HG03159 (cell line): ENCODE measurements at regions not wholly inside any gene's neighbourhood (a gene's known extent, or its start where the extent isn't known, plus 50 kb on each side); places are given as distances from the start of the nearest gene placed in this dataset.

ENCODE experiments used
- ATAC-seq: cut with Tn5 transposase; IDR thresholded peaks from one replicate; pipeline ENCODE4 v1.9.1; 2021; ENCODE audit warnings: mild to moderate bottlenecking, moderate library complexity; ENCODE audit not compliant: unreplicated experiment

DNA sequence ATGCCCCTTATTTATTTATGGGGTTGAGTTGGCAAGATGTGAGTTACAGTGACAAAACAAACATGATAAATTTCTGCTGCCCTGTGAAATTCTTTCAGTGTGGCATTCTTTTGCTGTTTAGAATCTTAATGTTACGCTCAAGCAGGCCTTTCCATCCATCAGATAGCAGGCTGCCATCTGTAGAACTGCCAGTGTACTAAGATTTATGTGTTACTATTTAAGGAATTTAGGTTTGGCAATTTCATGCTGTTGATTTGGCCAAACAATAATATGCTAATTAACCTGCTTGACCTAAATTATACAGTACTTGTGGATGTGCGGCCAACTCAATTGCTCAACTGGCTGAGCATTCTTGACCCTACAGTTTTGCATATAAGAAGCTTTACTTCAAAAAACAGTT lies 477.7 kb upstream of the TPK1 start:
- ATAC-seq, result no peak

DNA sequence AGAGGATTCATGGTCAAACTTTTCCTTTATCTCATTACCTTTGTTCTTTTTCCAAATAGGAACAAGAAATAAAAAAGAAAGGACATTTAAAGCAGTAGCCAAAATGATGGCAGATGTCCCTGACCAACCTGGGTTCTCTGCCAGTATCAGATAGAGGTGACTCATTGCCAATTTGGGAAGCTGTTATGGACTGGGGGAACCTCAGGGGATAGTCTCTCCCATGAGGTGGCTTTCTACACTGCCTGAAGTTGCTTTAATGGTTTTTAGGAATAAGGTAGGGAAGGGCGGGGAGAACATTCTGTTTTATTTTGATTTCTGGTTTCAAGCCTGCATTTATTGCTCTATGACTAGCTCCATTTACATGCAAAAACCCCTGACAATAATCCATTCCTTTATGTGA lies 457.9 kb upstream of the TPK1 start:
- no peak for ATAC-seq

DNA sequence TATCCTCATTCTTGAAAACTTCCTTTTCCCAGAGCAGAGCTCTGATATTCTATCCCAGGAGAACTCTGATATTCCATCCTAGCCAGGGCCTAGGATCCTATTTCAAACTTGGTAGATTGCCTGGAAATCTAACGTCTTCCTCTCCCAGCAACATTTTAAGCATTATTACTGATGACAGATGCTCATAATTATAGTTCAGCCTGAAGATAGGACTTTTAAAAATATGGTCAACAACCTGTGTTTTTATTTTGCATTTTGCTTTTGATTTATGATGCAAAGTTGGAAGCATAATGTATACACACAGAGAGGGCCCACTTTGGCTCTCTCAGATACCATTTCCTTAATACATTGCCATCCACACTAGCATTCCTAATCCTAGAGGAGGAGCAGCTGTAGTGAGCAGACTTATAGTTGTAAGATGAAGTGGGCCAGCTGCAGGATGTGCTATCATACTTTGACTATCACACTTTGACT lies 457.4 kb upstream of the TPK1 start:
- ATAC-seq, result no peak

DNA sequence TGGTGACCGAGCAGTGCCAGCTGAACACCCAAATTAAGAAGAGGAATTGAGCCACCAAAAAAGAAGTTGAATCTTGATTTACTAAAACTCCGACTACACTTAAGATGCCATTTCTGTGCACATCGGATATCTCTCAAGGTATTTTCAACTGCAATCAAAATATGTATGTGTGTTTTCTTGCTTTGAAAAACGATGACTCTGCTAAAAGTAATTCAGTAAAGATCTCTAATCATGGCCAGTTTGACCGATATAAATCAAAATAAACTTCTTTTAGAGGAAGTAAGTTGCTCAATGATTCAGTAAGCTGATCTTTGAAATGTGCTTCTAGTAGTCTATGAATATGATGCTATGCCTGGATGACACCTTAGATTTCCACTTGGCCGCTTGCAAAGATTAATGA lies 453.5 kb upstream of the TPK1 start:
- ATAC-seq, result no peak

DNA sequence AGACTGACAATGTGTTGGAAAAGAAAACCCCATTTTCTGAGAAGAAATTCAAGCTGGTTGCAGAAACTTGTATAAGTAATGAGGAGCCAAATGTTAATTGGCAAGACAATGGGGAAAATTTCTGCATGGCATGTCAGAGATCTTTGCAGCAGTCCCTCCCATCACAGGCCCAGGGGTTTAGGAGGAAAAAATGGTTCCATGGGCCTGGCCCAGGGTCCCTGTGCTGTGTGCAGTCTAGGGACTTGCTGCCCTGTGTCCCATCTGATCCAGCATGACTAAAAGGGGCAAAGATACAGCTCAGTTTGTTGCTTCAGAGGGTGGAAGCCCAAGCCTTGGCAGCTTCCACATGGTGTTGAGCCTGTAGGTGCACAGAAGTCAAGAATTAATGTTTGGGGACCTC lies 440.3 kb upstream of the TPK1 start:
- no peak for ATAC-seq

DNA sequence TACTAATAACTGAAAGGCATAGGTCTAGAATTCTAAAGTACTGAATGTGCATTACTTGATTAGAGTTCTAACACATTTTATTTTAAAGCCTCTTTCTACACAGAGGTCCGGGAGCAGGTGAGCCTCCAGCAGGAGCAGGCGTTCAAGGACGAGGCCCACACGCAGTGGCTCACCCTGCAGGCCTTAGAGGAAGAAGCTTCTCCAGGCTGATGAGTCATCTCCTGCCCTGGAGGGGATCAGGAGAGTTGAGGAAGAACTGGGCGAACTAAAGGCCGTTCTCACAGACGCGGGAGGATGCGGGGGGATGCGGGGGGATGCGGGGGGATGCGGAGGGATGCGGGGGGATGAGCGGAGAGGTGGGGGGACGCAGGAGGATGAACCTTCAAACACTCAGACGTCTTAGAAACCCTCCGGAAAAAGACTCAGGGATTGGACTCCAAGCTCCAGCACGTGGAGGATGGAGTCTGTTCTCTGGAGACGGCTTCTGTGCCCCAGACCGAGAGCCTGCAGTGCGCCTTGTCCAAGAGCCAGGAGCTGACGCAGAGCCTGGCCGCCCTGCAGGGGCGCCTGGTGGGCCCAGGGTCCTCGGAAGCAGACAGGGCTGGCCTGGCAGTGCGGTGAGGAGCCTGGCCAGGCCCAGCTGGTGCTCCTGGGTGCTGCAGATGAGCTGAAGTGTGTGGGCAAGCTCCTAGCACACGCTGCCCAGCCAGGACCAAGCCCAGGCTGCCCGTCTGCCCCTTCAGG lies 433.7 kb upstream of the TPK1 start:
- no peak for ATAC-seq

DNA sequence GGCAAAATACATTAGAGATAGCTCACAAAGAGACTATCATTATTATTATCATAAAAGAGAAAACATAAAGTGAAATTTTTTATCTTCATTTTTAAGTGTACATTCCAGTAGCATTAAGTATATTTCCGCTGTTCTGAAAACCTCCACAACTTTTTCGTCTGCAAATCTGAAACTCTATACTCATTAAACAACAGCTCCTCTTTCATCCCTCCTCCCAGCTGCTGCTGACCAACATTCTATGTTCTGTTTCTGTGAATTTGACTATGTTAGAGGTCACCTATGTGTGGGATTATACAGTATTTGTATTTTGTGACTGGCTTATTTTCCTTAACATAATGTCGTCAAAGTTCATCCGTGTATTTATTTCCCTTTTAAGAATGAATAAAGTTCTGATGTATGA lies 429.3 kb upstream of the TPK1 start:
- no peak for ATAC-seq

DNA sequence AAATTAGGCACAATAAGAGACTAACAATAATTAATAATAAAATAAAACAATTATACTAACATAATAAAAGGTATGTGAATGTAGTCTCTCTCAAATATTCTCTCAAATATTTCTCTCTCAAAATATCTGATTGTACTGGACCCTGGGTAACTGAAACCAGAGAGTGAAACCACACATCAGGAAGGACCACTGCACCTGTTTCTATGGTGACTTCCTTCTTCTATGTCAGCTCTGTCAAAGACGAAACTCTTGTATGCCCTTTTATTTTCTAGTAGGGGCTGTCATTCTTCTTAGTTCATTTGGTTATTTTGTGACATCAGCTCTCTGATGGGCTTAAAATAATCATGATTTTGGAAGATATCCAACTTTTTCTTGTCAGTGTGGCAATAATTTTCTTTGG lies 428.0 kb upstream of the TPK1 start:
- ATAC-seq, result peak; percentile 77

DNA sequence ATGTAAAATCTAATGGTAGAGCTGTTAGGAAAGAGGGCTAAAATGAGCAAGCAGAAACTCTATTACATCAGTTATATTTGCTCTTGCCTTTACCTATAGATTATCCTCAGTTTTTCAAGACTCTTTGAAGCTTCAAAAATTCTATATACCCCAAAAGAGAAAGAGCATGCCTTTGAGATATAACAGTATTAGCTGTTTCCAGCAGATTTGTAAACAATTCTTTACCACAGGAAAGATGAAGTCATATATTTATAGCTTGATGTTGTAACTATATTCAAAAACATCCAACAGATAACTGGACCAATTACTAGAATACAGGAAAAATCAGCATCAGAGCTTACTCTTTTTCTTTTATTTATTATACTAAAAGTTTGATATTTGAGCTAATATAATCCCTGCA lies 416.2 kb upstream of the TPK1 start:
- no peak for ATAC-seq

DNA sequence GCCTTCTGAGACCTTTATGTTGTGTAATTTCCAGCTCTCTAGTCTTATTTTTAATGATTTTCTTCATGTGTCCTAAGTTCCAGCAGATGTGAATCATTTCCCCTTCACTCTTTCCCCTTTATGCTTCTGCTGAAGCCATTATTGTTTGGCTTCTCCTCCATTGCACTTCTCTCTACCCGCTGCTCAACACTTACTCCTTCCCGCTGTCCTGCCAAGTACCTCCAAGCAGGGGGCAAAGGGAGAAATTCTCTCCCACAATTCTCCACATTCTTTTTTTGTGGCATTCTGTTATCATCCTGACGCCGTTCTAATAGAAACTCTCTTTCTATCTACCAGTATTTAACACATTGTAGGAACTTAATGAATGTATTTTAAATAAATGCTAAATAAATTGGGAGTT lies 388.9 kb upstream of the TPK1 start:
- ATAC-seq, result no peak

DNA sequence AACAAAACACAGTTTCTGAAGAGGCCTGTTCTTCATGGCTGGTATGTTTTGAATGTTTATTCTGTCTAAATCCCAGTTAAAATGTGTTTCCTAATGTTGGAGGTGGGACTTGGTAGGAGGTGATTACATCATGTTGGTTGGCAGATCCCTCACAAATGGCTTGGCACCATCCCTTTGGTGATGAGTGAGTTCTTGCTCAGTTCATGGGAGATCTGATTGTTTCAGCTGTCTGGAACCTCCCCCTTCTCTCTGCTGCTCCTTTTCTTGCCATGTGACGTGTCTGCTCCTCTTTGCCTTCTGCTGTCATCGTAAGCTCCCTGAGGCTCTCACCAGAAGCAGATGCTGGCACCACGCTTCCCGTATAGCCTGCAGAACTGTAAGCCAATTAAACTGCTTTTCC lies 383.6 kb upstream of the TPK1 start:
- no peak for ATAC-seq

DNA sequence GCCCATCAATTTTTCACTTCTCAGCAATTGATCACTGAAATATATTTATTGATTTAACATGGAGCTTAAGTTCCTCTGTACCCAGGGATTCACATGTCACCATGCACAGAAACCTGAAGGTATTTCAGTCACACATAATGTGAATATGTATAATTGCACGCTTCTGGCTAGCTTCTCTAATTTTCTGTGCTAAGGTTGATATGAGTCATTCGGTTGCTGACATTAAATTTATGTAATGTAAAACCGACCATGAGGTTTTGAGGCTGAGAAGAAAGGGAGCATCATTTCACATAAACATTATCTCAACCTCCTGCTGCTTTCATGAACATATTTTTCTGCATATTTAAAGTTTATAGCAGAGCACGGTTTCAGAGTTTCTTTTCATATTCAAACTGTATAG lies 381.0 kb upstream of the TPK1 start:
- no peak for ATAC-seq

DNA sequence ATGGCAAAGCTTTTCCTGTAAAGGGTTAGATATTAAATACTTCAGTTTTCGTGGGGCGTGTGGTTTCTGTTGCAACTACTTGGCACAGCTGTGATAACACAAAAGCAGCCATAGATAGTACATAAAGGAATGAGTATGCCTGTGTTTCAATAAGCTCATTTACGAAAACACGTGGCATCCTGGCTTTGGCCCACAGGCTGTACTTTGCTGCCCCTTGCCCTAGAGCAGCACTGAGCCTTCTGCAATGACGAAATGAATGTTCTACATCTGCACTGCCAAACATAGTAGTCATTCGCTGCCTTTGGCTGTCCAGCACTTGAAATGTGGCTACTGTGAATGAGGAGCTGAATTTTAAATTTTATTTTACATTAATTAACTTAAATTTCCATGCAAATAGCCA lies 376.2 kb upstream of the TPK1 start:
- no peak for ATAC-seq

DNA sequence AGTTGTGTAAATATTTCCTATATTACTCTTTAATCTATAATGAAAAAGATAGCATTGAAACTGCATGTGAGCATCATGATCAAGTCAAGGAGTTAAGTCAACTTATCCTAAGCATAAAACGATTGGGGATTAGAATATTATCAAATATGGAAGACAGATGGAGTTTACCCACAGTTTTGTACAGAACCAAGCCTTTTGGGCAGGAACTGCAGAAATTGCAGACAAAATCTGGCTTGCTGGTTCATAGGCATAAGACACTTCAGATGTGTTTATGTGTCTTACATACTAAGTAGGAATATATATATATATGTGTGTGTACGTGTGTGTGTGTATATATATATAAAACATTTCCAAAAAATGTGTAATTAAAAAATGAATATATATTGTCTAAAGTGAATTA lies 375.4 kb upstream of the TPK1 start:
- no peak for ATAC-seq

DNA sequence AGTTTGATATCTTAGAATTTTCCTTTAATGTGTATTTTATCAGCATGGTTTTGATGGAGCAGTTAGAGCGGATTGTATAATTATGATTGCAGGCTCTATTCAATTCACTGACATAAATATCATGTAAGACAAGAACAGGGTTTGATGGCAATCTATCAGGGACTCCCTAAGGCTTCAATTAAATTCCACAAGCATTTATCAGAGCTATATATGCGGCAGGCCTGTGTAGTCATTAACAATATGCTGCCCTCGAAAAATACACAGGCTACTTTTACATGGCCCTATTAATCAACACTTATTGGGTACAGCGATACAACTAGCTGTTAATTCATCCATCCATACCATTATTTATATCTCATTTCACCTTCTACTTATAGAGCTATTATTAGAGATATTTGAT lies 358.1 kb upstream of the TPK1 start:
- ATAC-seq, result no peak

DNA sequence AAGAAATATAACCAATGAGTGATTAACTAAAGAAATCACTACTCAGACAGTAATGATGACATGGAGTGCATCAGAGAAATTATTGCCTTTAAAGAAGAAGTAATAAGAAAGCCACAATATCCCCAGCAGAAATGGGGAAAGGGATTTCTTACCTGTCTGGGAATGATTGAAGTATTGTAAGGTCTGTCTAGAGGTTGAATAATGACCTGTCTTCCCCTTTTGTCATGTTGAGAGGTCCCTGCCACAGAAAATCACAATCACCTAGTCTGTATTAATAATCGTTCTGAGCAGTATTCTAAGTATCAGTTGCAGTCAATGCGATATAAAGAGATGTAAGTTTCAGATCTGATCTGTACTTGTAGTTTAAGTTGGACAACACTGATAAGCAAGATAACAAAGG lies 349.1 kb upstream of the TPK1 start:
- no peak for ATAC-seq

DNA sequence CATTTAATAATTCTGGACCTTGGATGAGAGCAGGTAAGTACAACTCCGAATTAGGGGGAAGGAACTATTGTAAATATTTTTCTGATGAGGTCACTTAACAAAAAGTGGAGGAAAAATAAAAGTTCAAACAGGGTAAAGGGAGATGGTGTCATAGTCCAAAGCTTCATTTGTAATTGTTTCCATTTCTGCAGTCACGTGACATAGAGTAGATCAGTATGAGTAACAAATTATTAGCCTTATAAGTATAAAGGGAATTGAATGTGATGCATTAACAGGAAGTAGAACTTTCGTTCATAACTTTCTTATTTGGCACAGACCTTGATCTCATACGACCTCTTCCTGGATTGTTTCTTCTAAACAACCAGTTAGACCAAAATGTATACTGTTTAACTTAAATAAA lies 347.2 kb upstream of the TPK1 start:
- no peak for ATAC-seq

DNA sequence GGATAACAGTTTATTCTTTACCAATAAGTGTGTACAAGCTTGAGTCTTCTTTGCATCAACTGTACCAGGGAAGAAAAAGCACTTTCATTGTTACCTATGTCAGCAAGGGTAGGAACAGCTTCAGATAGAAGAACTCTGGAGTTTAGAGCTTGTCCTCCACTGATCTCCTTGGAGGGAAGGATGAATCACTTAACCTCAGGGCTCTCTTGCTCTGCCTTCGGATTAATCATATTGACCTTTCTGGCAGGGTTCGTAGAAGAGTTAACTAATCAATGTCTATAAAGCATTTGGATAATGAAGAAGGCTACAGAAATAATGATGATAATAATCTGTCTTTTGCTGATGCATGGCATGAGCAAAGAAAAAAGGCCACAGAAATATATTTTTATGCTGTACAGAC lies 339.5 kb upstream of the TPK1 start:
- no peak for ATAC-seq

DNA sequence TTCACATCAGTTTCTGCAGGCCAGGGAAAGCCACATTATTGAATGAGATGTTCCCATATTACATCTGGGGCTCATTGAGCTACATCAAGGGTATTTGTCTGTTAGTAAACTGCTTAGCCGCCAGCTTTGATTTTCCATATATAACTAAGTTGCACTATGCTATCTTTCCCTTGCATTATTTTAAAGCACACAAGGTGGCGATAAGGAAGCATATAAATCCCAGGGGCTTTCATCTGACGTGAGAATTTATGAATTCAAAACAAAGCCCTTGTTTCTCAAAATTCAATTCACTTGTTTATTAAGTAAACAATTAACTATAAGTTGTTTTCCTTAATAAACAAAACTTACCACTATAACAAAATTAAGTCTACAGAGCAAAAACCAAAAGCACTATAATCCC lies 334.1 kb upstream of the TPK1 start:
- ATAC-seq, result no peak

DNA sequence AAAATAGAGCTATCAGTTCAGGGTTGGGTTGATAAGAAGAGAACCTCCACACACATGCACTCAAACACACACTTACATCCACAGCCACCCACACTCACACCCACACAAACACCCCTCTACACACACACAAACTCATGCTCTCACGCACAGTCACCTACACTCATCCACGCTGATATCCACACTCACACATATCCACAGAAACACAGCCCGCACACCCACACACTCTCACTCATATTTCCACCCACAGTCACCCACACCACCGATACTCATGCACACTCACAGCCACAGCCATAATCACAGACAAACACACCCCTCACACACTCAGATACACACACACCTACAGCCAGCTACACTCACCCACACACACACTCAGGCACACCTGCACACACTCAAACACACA lies 333.0 kb upstream of the TPK1 start:
- no peak for ATAC-seq

DNA sequence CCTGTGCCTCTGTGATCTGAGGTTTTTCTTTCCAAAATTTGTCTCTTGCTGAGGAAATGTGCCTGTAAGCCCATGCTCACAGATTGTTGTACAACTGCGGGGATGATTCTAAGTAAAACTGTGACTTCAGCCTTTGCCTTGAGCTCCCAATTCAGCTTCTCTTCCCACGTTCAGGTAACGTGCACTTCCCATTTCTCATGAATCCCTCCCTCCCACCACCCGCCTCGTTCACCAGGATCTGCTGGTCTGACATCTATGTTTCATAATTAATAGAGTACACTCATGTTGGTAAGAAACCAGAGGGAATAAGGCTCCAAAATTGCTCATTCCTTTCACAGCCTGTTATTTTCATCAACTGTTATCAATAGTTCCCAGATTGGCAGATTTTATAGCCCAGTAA lies 332.6 kb upstream of the TPK1 start:
- no peak for ATAC-seq

DNA sequence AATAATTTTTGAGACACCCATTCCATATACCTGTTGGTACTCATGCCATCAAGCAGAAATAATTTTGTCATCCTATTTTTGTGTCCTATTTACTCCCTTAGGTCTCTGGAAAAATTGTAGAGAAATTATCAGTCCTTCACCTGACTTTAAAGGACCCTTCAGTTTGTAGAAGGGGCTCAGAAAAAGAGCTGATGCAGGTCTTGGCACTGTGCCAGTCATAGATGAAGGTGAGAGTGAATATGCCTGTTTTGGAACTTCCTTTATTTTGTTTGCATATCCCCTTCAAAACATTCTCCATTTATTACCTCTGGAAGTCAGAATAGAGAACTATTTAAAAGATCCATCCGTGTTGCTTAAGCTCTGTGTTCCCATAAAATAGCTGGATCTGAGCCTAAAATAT lies 321.0 kb upstream of the TPK1 start:
- ATAC-seq, result no peak

DNA sequence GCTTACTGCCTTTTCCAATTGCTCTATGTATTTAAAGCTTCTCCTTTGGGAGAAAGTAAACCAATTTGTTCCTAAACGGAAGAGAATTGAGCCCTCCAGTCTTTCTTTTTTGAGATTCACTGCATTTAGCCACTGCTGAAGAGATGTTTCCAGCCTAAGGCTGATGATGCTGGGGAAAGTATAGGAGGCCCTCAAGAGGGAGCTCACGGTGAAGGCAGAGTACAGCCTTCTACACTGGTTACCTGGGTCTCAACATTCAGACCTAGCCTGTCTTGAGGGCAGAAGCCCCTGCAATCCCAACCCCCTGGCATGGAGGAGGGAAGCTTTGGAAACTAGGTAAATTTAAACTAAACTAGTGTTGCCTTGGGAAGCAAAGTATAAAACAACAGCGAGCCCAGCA lies 316.7 kb upstream of the TPK1 start:
- ATAC-seq, result no peak
